Glutamatergic neuron (in vitro differentiated cells): ENCODE measurements at regions not wholly inside any gene's neighbourhood (a gene's known extent, or its start where the extent isn't known, plus 50 kb on each side); places are given as distances from the start of the nearest gene placed in this dataset.

Source experiments
- DNase-seq: peaks from one replicate; pipeline ENCODE4 v3.0.0; 2022
- H3K27ac Mint-ChIP-seq: one replicate; pipeline ENCODE4 v1.8.0; 2020; ENCODE audit warnings: mild to moderate bottlenecking, mixed read lengths, inconsistent platforms; ENCODE audit not compliant: unreplicated experiment
- H3K27me3 Mint-ChIP-seq: one replicate; pipeline ENCODE4 v1.8.0; 2020; ENCODE audit warnings: mild to moderate bottlenecking, moderate library complexity, mixed read lengths, inconsistent platforms; ENCODE audit not compliant: unreplicated experiment
- H3K36me3 Mint-ChIP-seq: one replicate; pipeline ENCODE4 v1.8.0; 2020; ENCODE audit warnings: mild to moderate bottlenecking, mixed read lengths, inconsistent platforms; ENCODE audit not compliant: unreplicated experiment
- H3K4me1 Mint-ChIP-seq: one replicate; pipeline ENCODE4 v1.8.0; 2020; ENCODE audit warnings: mild to moderate bottlenecking, low read depth, mixed read lengths, inconsistent platforms; ENCODE audit not compliant: unreplicated experiment
- H3K4me3 Mint-ChIP-seq: one replicate; pipeline ENCODE4 v1.8.0; 2020; ENCODE audit warnings: mild to moderate bottlenecking, mixed read lengths, inconsistent platforms; ENCODE audit not compliant: unreplicated experiment
- H3K9me3 Mint-ChIP-seq: one replicate; pipeline ENCODE4 v1.8.0; 2020; ENCODE audit warnings: mild to moderate bottlenecking, moderate library complexity, mixed read lengths, inconsistent platforms; ENCODE audit not compliant: unreplicated experiment
- CTCF ChIP-seq: fragments of 200-600 bp; sonication (generic); IDR thresholded peaks from one replicate; pipeline ENCODE4 v1.5.0; 2021; ENCODE audit not compliant: partially characterized antibody, unreplicated experiment

GRCh38 chr7:81300753-81301152 lies 381.9 kb upstream of the SEMA3C start:
- H3K4me1 Mint-ChIP-seq, result no peaks in the 10 kb centered on the region
- no peaks in the 10 kb centered on the region for H3K36me3 Mint-ChIP-seq

GRCh38 chr7:81299711-81300110 lies 380.9 kb upstream of the SEMA3C start:
- no peaks in the 10 kb centered on the region for H3K36me3 Mint-ChIP-seq
- no peak overlapping the region for H3K27ac Mint-ChIP-seq
- no peaks in the 10 kb centered on the region for H3K4me1 Mint-ChIP-seq
- no peaks in the 10 kb centered on the region for H3K9me3 Mint-ChIP-seq
- peaks cover 2% of the 10 kb centered on the region for H3K27me3 Mint-ChIP-seq
- H3K4me3 Mint-ChIP-seq, result no peak overlapping the region
- DNase-seq, result no peak
- TF ChIP-seq CTCF, result no peak

More at GRCh38 chr7:81300753-81301152, 381.9 kb upstream of the SEMA3C start:
- Mint-ChIP-seq H3K27ac (no peak overlapping the region), H3K9me3 (no peaks in the 10 kb centered on the region), H3K27me3 (peaks cover 2% of the 10 kb centered on the region), H3K4me3 (no peak overlapping the region)
- no peak for DNase-seq
- TF ChIP-seq CTCF, result no peak

- Mint-ChIP-seq H3K4me3 (no peak overlapping the region), H3K36me3 (no peaks in the 10 kb centered on the region)
- no peak for DNase-seq
Observed at GRCh38 chr7:81298951-81299666, 380.3 kb upstream of the SEMA3C start.

GRCh38 chr7:81297317-81297716 lies 378.5 kb upstream of the SEMA3C start:
- Mint-ChIP-seq H3K27ac (no peak overlapping the region), H3K9me3 (no peaks in the 10 kb centered on the region), H3K36me3 (no peaks in the 10 kb centered on the region), H3K27me3 (peaks cover 2% of the 10 kb centered on the region), H3K4me3 (no peak overlapping the region), H3K4me1 (no peaks in the 10 kb centered on the region)
- no peak for TF ChIP-seq CTCF
- no peak for DNase-seq

More at GRCh38 chr7:81298951-81299666, 380.3 kb upstream of the SEMA3C start:
- Mint-ChIP-seq H3K27ac (no peak overlapping the region), H3K4me1 (no peaks in the 10 kb centered on the region), H3K9me3 (no peaks in the 10 kb centered on the region), H3K27me3 (peaks cover 2% of the 10 kb centered on the region)
- TF ChIP-seq CTCF, result no peak

GRCh38 chr7:81296726-81297125 lies 377.9 kb upstream of the SEMA3C start:
- H3K27ac Mint-ChIP-seq, result no peak overlapping the region
- no peaks in the 10 kb centered on the region for H3K9me3 Mint-ChIP-seq
- TF ChIP-seq CTCF, result no peak
- H3K4me1 Mint-ChIP-seq, result no peaks in the 10 kb centered on the region
- H3K36me3 Mint-ChIP-seq, result no peaks in the 10 kb centered on the region
- no peak overlapping the region for H3K4me3 Mint-ChIP-seq
- DNase-seq, result no peak
- peaks cover 2% of the 10 kb centered on the region for H3K27me3 Mint-ChIP-seq
